Colonic mucosa (tissue), 4 donors: ENCODE measurements at regions not wholly inside any gene's neighbourhood (a gene's known extent, or its start where the extent isn't known, plus 50 kb on each side); places are given as distances from the start of the nearest gene placed in this dataset.

Experiments used
- DNase-seq: peaks from one replicate; pipeline ENCODE4 v3.0.0-alpha.2; 2020
- H3K27ac ChIP-seq: fragments of 200-600 bp; one replicate; pipeline ENCODE4 v1.8.0; 2021
- H3K27me3 ChIP-seq: fragments of 200-600 bp; one replicate; pipeline ENCODE4 v1.8.0; 2021
- H3K36me3 ChIP-seq: fragments of 200-600 bp; one replicate; pipeline ENCODE4 v1.8.0; 2021
- H3K4me1 ChIP-seq: fragments of 200-600 bp; one replicate; pipeline ENCODE4 v1.8.0; 2021; ENCODE audit warnings: mild to moderate bottlenecking
- H3K4me3 ChIP-seq: fragments of 200-600 bp; one replicate; pipeline ENCODE4 v1.8.0; 2021
- H3K9ac ChIP-seq, 2 donors: one replicate each; pipeline ENCODE4 v1.7.0; 2013; ENCODE audit warnings: control low read depth in 2 of 2, low read depth in 2 of 2, low read length in 2 of 2
- H3K9me3 ChIP-seq: fragments of 200-600 bp; one replicate; pipeline ENCODE4 v1.8.0; 2021
- CTCF ChIP-seq: fragments of 200-600 bp; IDR thresholded peaks from one replicate; pipeline ENCODE4 v1.8.0; 2022; ENCODE audit warnings: antibody characterized with exemption, mild to moderate bottlenecking
- intact Hi-C: fragments of 100-400 bp; cut with DNase I; formaldehyde crosslinking; loops from one replicate; pipeline ENCODE4 v1.14.1; 2022
- donor health status: healthy.
- donor health status: DM: no; HTN: no; CAD: no.
- donor health status: DM: no; HTN: no; CAD: no.

GRCh38 chr18:56333146-56333545, 305.2 kb downstream of the TXNL1 start:
- TF ChIP-seq CTCF, result no peak
- H3K36me3 ChIP-seq, result no peaks in the 10 kb centered on the region
- intact Hi-C loops, result no loop called here

GRCh38 chr18:56332371-56332770, 306.0 kb downstream of the TXNL1 start:
- Histone ChIP-seq H3K4me3 (no peak overlapping the region), H3K9ac (no peak overlapping the region), H3K4me1 (no peaks in the 10 kb centered on the region), H3K36me3 (no peaks in the 10 kb centered on the region), H3K27me3 (no peaks in the 10 kb centered on the region), H3K9me3 (no peaks in the 10 kb centered on the region), H3K27ac (no peak overlapping the region)
- no peak for TF ChIP-seq CTCF
- no peak for DNase-seq
- intact Hi-C loops, result no loop called here

More at GRCh38 chr18:56333146-56333545, 305.2 kb downstream of the TXNL1 start:
- DNase-seq, result no peak
- H3K27ac ChIP-seq, result no peak overlapping the region
- no peaks in the 10 kb centered on the region for H3K9me3 ChIP-seq
- H3K27me3 ChIP-seq, result no peaks in the 10 kb centered on the region
- H3K4me1 ChIP-seq, result no peaks in the 10 kb centered on the region
- no peak overlapping the region for H3K9ac ChIP-seq
- H3K4me3 ChIP-seq, result no peak overlapping the region

- intact Hi-C loops, result no loop called here
- Histone ChIP-seq H3K4me1 (no peaks in the 10 kb centered on the region), H3K4me3 (no peak overlapping the region), H3K9ac (no peak overlapping the region), H3K36me3 (no peaks in the 10 kb centered on the region), H3K27ac (no peak overlapping the region), H3K9me3 (no peaks in the 10 kb centered on the region), H3K27me3 (no peaks in the 10 kb centered on the region)
- DNase-seq, result no peak
- no peak for TF ChIP-seq CTCF
These were observed 307.9 kb downstream of the TXNL1 start for GRCh38 chr18:56330366-56331110.

GRCh38 chr18:56329536-56329935, 308.9 kb downstream of the TXNL1 start:
- no peak for DNase-seq
- Histone ChIP-seq H3K9ac (no peak overlapping the region), H3K4me1 (no peaks in the 10 kb centered on the region), H3K4me3 (no peak overlapping the region), H3K27me3 (no peaks in the 10 kb centered on the region), H3K9me3 (no peaks in the 10 kb centered on the region), H3K27ac (no peak overlapping the region), H3K36me3 (no peaks in the 10 kb centered on the region)
- intact Hi-C loops, result no loop called here
- TF ChIP-seq CTCF, result no peak

GRCh38 chr18:56327191-56327885, 311.1 kb downstream of the TXNL1 start:
- Histone ChIP-seq H3K36me3 (no peaks in the 10 kb centered on the region), H3K9ac (no peak overlapping the region), H3K9me3 (no peaks in the 10 kb centered on the region), H3K27ac (no peak overlapping the region), H3K4me3 (no peak overlapping the region), H3K4me1 (no peaks in the 10 kb centered on the region), H3K27me3 (no peaks in the 10 kb centered on the region)
- no peak for TF ChIP-seq CTCF
- DNase-seq, result no peak
- intact Hi-C loops, result no loop called here
